GM12872 (cell line): ENCODE measurements at regions not wholly inside any gene's neighbourhood (a gene's known extent, or its start where the extent isn't known, plus 50 kb on each side); places are given as distances from the start of the nearest gene placed in this dataset.

Experiments used
- TF ChIP-seq, protein P1 (sequence below): IDR thresholded peaks from 3 replicates; pipeline ENCODE4 v1.5.1; 2011; ENCODE audit warnings: low read depth, mild to moderate bottlenecking, low read length, moderate library complexity; ENCODE audit not compliant: insufficient read depth

GRCh38 chr5:176131771-176132170 is 106.5 kb upstream of the SIMC1 start:
- TF ChIP-seq, protein P1, sequence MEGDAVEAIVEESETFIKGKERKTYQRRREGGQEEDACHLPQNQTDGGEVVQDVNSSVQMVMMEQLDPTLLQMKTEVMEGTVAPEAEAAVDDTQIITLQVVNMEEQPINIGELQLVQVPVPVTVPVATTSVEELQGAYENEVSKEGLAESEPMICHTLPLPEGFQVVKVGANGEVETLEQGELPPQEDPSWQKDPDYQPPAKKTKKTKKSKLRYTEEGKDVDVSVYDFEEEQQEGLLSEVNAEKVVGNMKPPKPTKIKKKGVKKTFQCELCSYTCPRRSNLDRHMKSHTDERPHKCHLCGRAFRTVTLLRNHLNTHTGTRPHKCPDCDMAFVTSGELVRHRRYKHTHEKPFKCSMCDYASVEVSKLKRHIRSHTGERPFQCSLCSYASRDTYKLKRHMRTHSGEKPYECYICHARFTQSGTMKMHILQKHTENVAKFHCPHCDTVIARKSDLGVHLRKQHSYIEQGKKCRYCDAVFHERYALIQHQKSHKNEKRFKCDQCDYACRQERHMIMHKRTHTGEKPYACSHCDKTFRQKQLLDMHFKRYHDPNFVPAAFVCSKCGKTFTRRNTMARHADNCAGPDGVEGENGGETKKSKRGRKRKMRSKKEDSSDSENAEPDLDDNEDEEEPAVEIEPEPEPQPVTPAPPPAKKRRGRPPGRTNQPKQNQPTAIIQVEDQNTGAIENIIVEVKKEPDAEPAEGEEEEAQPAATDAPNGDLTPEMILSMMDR = no peak

DNA sequence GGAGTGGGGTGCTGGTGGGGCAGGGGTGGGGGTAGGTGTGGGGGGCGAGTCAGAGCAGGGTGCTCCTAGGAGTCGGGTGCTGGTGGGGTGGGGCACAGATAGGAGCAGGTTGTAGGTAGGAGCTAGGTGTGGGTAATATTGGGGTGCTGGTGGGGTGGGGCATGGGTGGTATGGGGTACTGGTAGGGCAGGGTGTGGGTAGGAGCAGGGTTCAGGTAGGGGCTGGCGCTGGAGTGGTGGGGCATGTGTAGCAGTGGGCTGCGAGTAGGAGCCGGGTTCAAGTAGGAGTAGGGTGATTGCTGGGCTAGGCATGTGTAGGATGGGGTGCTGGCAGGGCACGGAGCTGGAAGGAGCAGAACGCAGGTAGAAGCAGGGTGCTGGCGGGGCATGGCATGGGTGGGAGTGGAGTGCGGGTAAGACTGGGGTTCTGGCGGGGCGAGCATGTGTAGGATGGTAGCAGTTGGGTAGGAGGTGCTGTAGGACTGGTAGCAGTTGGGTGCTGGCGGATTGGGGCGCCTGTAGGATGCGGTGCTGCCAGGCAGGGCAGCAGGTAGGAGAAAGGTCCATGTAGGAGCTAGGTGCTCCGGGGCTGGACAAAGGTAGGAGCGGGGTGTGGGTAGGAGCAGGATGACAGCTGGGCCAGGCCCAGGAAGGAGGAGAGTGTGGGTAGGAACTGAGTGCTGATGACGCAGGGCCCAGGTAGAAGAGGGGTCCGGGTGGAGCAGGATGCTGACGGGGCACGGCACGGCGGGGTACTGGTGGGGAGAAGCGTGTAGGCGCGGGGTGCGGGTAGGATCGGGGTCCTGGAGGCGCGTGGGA is 105.5 kb upstream of the SIMC1 start:
- TF ChIP-seq, protein P1 = no peak

DNA sequence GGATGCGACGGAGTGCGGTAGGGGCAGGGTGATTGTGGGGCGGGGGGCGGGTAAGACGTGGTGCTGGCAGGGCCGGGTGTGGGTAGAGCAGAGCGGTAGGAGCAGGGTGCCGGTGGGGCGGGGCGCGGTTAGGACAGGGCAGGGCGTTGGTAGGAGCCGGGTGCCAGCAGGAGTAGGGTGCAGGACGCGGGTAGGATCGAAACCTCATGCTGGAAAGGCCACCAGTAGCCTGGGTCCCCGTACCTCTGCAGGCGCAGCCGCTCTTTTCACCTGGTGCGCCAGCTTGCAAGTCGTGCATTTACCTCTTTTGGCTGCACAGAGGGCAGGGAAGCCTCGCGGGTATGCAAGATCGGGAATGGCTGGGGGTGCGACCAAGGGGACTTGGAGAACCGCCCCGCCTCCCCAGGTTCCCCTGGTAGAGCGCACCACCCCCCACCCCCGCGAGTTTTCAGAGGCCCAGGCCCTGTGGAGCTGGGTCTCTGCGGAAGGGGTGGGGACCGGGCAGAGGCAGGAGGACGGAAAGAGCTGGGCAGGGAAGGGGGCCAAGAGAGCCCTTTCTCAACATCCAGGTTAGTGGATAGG is 104.8 kb upstream of the SIMC1 start:
- TF ChIP-seq, protein P1 = no peak

DNA sequence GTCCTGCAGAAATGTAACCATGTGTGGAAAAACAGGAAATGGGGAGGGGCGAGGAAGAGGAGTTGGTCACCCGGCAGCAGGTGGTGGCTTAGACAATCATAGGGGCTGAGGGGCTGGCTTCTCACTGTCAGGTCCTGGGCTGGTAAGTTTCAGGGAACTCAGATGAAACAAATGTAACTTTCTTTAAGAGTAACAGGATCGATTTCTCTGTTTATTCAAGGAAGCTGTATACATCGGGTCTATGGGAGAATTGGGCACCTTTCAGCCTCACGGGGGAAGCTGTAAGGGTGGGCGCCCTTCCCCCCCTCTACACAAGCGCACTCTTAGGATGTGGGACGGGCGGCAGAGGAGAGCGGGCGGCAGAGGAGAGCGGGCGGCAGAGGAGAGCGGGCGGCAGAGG is 104.3 kb upstream of the SIMC1 start:
- TF ChIP-seq, protein P1 = no peak

- TF ChIP-seq, protein P1 = no peak
Observed at GRCh38 chr5:176134529-176135223, 103.5 kb upstream of the SIMC1 start.

DNA sequence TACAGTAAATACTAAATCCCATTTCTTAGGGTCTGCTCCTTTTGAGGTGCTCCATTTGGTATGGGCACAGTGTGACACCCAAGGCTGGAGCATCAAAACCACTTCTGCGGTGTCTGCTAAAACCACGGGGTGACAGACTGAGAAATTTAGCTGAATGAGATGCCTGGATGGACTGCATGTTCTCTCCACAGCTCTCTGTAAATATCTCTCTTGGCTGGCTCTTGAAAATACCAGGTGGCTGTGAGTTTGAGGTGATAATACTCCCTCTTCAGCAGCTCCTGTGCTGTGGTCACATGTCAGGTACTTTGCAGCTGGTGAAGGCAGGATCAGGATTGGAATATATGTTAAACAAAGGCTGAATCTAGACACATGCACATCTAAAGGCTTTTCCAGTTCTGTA is 93.7 kb upstream of the SIMC1 start:
- TF ChIP-seq, protein P1 = no peak

DNA sequence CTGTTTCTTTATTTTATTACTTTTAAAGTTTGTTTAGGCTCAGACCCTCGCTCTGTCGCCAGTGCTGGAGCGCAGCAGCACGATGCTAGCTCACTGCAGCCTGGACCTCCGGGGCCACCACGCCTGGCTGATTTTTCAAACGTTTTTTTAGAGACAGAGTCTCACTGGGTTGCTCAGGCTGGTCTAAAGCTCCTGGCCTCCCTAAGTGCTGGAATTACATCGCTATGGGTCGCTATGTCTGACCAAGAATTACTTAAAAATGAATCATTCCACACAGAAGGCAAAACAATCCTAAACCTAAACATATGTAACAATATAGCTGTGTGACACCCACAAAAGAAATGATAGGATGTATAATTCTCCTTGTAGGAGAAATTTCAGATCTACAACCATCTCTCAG is 86.9 kb upstream of the SIMC1 start:
- TF ChIP-seq, protein P1 = no peak
